NCI-H510A treated with DMSO at 0.1 percent for 48 hours (cell line): ENCODE measurements at regions not wholly inside any gene's neighbourhood (a gene's known extent, or its start where the extent isn't known, plus 50 kb on each side); places are given as distances from the start of the nearest gene placed in this dataset.

Experiments used
- DNase-seq: peaks from one replicate; lab custom pipeline; 2025; lab: John Stamatoyannopoulos, UW

GRCh38 chr3:194265996-194266964 is 84.8 kb downstream of the CPN2 start:
- DNase-seq: no peak

DNA sequence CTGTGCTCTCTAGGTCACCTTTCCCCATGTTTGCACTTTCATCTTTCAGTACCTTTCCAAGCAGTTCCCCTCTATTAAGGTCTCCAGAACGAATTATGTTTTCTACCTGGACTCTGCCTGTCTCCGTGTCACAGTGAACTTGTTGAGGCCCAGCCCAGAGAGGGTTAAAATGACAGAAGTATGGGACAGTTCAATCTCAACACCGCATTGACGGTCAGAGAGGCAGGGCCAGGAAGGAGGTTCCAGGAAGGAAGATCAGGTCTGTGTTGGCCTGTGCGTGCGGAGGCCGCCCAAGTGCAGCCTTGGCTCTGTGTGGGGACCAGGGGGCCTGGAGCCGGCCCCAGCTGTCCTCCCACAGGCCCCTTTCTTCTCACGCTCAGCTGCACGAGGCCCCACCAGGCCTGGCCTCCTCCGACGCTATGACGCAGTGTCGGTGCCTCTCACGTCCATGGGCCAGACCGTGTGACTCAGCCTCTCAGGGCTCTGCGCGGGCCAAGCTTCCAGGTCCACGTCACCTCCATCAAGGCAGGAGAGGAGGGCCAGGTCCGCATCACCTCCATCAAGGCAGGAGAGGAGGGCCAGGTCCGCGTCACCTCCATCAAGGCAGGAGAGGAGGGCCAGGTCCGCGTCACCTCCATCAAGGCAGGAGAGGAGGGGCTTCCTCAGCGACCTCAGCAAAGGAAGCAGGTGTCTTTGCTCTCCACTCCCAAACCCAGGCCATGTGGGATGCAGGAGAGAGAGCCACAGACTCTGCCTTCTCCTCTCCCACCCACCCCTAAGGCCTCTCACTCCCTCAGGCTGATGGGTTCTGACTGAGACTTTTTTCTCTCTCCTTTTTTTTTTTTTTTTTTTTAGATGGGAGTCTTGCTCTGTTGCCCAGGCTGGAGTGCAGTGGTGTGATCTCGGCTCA is 83.1 kb downstream of the CPN2 start:
- no peak for DNase-seq

GRCh38 chr3:194268654-194269512 is 82.2 kb downstream of the CPN2 start:
- no peak for DNase-seq

- DNase-seq: no peak
Observed at GRCh38 chr3:194269610-194270145, 81.5 kb downstream of the CPN2 start.

- no peak for DNase-seq
Observed at GRCh38 chr3:194270627-194271459, 80.3 kb downstream of the CPN2 start.

- no peak for DNase-seq
Observed at GRCh38 chr3:194271460-194272035, 79.6 kb downstream of the CPN2 start.

- no peak for DNase-seq
Observed at GRCh38 chr3:194272221-194272620, 78.9 kb downstream of the CPN2 start.

- DNase-seq: no peak
Observed at GRCh38 chr3:194272861-194273742, 78.0 kb downstream of the CPN2 start.

GRCh38 chr3:194273743-194274310 is 77.3 kb downstream of the CPN2 start:
- DNase-seq: no peak

GRCh38 chr3:194274424-194275085 is 76.6 kb downstream of the CPN2 start:
- no peak for DNase-seq

- no peak for DNase-seq
Observed at GRCh38 chr3:194275291-194275690, 75.8 kb downstream of the CPN2 start.

GRCh38 chr3:194275721-194276120 is 75.4 kb downstream of the CPN2 start:
- DNase-seq: no peak

- no peak for DNase-seq
Observed at GRCh38 chr3:194276768-194277103, 74.4 kb downstream of the CPN2 start.

DNA sequence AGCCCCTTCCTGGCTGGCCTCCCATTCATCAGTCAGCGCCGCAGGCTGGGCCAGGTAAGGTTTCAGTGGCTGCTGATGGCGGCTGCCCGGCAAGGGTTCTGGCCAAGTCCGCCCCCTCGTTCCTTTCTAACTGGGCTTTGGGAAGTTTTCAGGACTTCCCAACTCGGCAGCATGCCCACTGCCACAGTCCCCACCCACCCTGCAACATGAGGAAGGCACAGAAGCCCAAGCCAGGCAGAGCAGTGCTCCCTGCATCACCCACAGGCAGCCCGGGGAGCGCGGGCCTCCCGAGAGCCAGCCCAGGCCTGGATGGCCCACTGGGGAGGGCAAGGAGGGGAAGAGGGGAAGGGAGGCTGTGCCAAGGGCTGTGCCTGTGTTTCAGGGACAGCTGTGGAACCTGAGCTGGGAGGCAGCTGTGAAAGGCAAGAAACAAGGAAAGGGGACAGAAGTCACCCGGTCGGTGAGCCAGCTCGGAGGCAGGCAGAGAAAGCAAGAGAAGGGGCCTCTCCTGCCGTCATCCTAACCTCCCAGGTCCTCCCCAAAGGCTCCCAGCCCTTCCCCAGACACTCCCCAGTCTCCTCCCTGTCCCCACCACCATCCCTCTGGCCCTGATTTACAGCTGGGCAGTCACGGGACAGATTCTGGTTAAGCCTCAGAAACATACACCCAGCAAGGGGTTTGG is 73.9 kb downstream of the CPN2 start:
- DNase-seq: no peak

DNA sequence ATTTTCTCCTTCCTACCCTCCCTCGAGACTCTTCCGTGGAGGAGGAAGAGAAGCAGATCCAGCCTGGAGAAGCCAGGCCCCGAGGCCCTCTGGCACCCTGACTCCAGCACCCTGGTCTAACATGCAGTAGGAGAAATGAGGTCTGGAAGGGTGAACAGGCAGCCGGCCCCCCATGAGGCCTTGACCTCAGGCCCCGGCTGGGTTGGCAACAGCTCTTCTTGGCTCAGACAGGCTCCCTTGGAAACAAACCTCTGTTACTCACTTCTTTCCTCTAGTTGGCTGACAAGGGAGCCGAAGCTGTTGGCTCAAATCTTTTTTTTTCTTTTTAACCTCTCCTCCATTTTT is 73.4 kb downstream of the CPN2 start:
- no peak for DNase-seq

GRCh38 chr3:194278186-194278845 is 72.8 kb downstream of the CPN2 start:
- no peak for DNase-seq

GRCh38 chr3:194279101-194279500 is 72.0 kb downstream of the CPN2 start:
- DNase-seq: no peak
